ENCODE measurements at regions not wholly inside any gene's neighbourhood (a gene's known extent, or its start where the extent isn't known, plus 50 kb on each side); places are given as distances from the start of the nearest gene placed in this dataset.

- TF ChIP-seq CTCF (IDR thresholded peaks at IDR 0.05) (no peak), EP300 (IDR thresholded peaks at IDR 0.05) (no peak)
Measured at GRCh38 chr9:95720496-95720895, 155.0 kb upstream of the ERCC6L2 start.
